Type B pancreatic cell (in vitro differentiated cells): ENCODE measurements at regions not wholly inside any gene's neighbourhood (a gene's known extent, or its start where the extent isn't known, plus 50 kb on each side); places are given as distances from the start of the nearest gene placed in this dataset.
"Not testable (repeated sequence)": the region's sequence is repeated elsewhere in the genome, so short reads cannot be mapped to it uniquely, and the experiment has no call there.

ENCODE experiments used
- DNase-seq: peaks from one replicate; pipeline ENCODE4 v3.0.0; 2021; ENCODE audit warnings: mixed read lengths; ENCODE audit not compliant: unreplicated experiment; ENCODE audit errors: extremely low spot score
- H3K27ac Mint-ChIP-seq: 2 replicates; pipeline ENCODE4 v1.8.0; 2021; ENCODE audit warnings: mild to moderate bottlenecking, mixed read lengths
- H3K27me3 Mint-ChIP-seq: 2 replicates; pipeline ENCODE4 v1.8.0; 2021; ENCODE audit warnings: mixed read lengths
- H3K36me3 Mint-ChIP-seq: 2 replicates; pipeline ENCODE4 v1.8.0; 2021; ENCODE audit warnings: mixed read lengths
- H3K4me1 Mint-ChIP-seq: one replicate; pipeline ENCODE4 v1.8.0; 2021; ENCODE audit warnings: mixed read lengths; ENCODE audit not compliant: unreplicated experiment
- H3K4me3 Mint-ChIP-seq: 2 replicates; pipeline ENCODE4 v1.8.0; 2021; ENCODE audit warnings: mild to moderate bottlenecking, mixed read lengths
- H3K9me3 Mint-ChIP-seq: 2 replicates; pipeline ENCODE4 v1.8.0; 2021; ENCODE audit warnings: mixed read lengths
- TF ChIP-seq, protein P1 (sequence below): fragments of 200-600 bp; sonication (generic); conservative IDR thresholded peaks from 2 replicates; pipeline ENCODE4 v1.5.0; 2021; ENCODE audit warnings: antibody characterized with exemption, mild to moderate bottlenecking

DNA sequence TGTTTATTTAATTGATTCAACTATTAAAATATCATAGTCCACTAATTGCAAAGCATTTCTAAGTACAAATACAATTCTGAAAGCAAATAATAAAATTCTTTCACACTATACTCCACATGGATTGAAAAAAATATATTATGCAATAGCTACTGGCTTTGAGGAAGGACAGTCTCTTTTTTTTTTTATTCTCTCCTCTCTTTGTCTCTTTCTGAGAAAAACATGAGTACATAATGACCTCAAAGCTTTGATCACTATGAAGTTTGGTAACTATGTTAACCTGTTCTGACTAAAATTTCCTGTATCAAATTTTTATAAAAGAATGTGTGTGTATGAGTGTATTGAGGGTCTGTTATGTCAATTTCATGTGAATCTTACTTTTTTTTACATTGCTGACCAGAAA lies 96.2 kb downstream of the RGS2 start:
- no peak for DNase-seq
- H3K4me3 Mint-ChIP-seq = no peak overlapping the region
- no peak overlapping the region for H3K27ac Mint-ChIP-seq
- TF ChIP-seq, protein P1, sequence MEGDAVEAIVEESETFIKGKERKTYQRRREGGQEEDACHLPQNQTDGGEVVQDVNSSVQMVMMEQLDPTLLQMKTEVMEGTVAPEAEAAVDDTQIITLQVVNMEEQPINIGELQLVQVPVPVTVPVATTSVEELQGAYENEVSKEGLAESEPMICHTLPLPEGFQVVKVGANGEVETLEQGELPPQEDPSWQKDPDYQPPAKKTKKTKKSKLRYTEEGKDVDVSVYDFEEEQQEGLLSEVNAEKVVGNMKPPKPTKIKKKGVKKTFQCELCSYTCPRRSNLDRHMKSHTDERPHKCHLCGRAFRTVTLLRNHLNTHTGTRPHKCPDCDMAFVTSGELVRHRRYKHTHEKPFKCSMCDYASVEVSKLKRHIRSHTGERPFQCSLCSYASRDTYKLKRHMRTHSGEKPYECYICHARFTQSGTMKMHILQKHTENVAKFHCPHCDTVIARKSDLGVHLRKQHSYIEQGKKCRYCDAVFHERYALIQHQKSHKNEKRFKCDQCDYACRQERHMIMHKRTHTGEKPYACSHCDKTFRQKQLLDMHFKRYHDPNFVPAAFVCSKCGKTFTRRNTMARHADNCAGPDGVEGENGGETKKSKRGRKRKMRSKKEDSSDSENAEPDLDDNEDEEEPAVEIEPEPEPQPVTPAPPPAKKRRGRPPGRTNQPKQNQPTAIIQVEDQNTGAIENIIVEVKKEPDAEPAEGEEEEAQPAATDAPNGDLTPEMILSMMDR = no peak
- no peaks in the 10 kb centered on the region for H3K27me3 Mint-ChIP-seq
- no peaks in the 10 kb centered on the region for H3K36me3 Mint-ChIP-seq
- no peaks in the 10 kb centered on the region for H3K4me1 Mint-ChIP-seq
- H3K9me3 Mint-ChIP-seq = peaks cover 4% of the 10 kb centered on the region

DNA sequence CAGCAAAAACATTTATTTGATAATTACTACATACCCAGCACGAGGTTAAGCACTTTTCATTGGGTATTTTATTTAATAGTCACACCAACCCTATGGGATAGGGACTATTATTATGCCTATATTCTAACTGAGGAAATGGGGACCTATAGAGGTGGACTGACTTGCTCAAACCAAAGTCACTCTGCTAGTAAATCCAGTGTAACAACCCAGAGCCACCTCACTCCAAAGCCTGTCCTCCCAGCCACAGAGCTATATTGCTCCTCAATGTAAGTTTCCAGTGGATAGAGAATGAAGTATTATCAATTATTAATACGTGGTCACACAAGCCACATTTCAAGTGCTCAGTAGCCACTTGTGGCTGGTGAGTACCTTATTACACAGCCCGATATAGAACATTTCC lies 97.5 kb downstream of the RGS2 start:
- DNase-seq = no peak
- no peaks in the 10 kb centered on the region for H3K36me3 Mint-ChIP-seq
- TF ChIP-seq, protein P1 = no peak
- H3K9me3 Mint-ChIP-seq = peaks cover 4% of the 10 kb centered on the region
- no peaks in the 10 kb centered on the region for H3K27me3 Mint-ChIP-seq
- H3K4me3 Mint-ChIP-seq = no peak overlapping the region
- H3K27ac Mint-ChIP-seq = no peak overlapping the region
- H3K4me1 Mint-ChIP-seq = no peaks in the 10 kb centered on the region

DNA sequence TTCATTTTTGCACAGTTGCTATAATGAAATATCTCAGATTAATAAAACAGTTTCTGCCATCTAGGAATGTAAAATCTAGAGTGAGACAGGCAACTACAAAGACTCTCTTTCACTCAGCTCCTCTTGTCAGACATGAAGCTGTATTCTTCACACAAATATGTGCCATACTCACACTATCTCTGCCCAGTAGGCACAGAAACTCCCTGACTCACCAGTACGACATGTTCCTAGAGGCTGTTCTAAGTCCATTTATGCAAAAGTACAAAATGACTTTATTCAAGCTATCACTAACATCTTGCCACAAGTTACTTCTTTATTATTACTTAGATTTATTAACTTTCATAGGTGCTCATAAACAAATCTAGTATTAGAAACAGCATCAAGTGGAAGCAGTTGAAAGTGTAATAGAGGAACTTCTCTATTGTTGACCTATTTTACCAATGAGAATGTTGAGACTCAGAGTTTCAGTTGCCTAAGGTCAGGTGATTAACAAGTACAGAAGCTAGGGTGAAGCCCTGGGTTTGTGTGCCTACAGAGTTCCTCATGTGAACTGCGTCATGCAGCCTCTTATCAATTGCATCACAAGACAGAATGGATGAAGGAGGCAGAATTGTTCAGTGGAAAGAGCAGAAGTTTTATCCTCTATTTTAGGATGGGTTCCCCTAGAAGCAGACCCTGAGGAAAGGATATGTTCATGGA lies 98.9 kb downstream of the RGS2 start:
- no peak for DNase-seq
- TF ChIP-seq, protein P1 = no peak
- Mint-ChIP-seq H3K4me3 (no peak overlapping the region), H3K9me3 (peaks cover 4% of the 10 kb centered on the region), H3K27me3 (no peaks in the 10 kb centered on the region), H3K4me1 (no peaks in the 10 kb centered on the region), H3K36me3 (no peaks in the 10 kb centered on the region), H3K27ac (no peak overlapping the region)

DNA sequence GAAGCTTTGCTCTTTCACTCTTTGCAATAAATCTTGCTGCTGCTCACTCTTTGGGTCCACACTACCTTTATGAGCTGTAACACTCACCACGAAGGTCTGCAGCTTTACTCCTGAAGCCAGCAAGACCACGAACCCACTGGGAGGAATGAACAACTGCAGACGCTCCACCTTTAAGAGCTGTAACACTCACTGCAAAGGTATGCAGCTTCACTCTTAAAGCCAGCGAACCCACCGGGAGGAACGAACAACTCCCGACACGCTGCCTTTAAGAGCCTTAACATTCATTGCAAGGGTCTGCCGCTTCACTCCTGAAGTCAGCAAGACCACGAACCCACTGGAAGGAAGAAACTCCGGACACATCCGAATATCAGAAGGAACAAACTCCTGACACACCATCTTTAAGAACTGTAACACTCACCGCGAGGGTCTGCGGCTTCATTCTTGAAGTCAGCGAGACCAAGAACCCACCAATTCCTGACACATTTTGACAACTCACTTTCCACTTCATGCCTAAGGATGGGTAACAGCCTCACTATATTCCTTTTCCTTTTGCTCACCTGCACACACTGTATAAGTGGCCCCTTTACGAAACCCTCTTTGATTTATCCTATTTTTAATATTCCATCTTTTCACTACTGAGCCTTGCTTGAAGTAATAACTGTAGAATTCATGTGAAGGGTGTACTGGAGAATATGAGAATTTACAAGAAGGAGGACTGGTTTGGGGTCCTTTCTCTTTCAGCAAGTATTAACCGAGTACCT lies 103.2 kb downstream of the RGS2 start:
- H3K27ac Mint-ChIP-seq, DNase-seq, H3K9me3 Mint-ChIP-seq, H3K27me3 Mint-ChIP-seq, H3K4me3 Mint-ChIP-seq, H3K36me3 Mint-ChIP-seq: not testable (repeated sequence)
- peaks cover 13% of the 10 kb centered on the region for H3K4me1 Mint-ChIP-seq

DNA sequence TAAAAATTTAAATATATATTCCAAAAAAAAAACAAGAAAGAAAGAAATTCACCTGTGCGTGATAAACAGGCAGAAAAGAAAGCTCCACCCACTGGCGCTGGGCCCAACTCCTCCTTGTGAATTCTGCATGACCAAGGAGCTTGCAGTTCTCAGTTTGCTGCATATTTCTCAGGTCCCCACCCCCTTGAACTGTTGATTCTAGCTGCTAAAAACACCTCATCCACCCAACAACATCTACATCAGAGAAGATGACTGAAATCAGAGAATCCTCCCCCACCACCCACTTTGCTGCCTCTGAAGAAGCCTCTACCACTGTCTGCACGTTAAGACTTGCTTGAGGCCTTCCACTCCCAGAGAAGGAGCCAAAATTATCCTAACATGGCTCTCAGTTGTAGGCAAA lies 104.8 kb downstream of the RGS2 start:
- DNase-seq = no peak
- no peak overlapping the region for H3K4me3 Mint-ChIP-seq
- H3K36me3 Mint-ChIP-seq = no peaks in the 10 kb centered on the region
- H3K9me3 Mint-ChIP-seq = peaks cover 4% of the 10 kb centered on the region
- H3K27ac Mint-ChIP-seq = no peak overlapping the region
- H3K4me1 Mint-ChIP-seq = peaks cover 13% of the 10 kb centered on the region
- TF ChIP-seq, protein P1 = no peak
- H3K27me3 Mint-ChIP-seq = no peaks in the 10 kb centered on the region

DNA sequence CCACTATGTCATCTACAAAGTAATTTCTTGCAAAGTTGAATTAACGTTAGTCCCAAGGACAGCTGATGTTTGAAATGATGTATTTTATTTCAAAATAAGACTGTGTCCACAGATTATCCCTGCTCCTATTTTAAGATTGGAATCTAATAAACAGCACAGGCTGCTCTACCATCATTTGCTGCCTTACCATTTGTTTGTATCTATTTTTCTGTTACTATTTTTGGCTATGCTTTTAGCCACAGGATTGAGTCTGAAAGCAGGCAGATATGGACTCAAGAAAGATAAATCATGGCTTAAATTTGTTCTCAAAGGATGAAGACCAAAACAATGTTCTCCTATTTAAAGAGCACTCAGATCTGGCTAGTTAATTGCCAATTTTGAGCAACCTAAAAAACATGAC lies 105.3 kb downstream of the RGS2 start:
- no peak for DNase-seq
- no peak overlapping the region for H3K27ac Mint-ChIP-seq
- H3K4me1 Mint-ChIP-seq = peaks cover 13% of the 10 kb centered on the region
- peaks cover 3% of the 10 kb centered on the region for H3K9me3 Mint-ChIP-seq
- no peak overlapping the region for H3K4me3 Mint-ChIP-seq
- H3K36me3 Mint-ChIP-seq = no peaks in the 10 kb centered on the region
- H3K27me3 Mint-ChIP-seq = no peaks in the 10 kb centered on the region
- TF ChIP-seq, protein P1 = no peak
